Mammary epithelial cell (primary cell): ENCODE measurements at regions not wholly inside any gene's neighbourhood (a gene's known extent, or its start where the extent isn't known, plus 50 kb on each side); places are given as distances from the start of the nearest gene placed in this dataset.

Experiments
- EZH2 ChIP-seq: IDR thresholded peaks from 2 replicates; pipeline ENCODE4 v1.6.1; 2012; ENCODE audit warnings: low read length, inconsistent platforms, borderline replicate concordance
- TF ChIP-seq, protein P1 (sequence below), 2 donors: IDR thresholded peaks in 1 of 2; conservative IDR thresholded peaks in 1 of 2; 2 replicates each; pipeline ENCODE4 v1.5.1; 2011 to 2012; ENCODE audit warnings: inconsistent platforms in 2 of 2, low read length in 2 of 2, mild to moderate bottlenecking in 2 of 2, control low read depth in 1 of 2, low read depth in 1 of 2; ENCODE audit not compliant: insufficient read depth in 1 of 2; ENCODE audit errors: extremely low read depth in 1 of 2

DNA sequence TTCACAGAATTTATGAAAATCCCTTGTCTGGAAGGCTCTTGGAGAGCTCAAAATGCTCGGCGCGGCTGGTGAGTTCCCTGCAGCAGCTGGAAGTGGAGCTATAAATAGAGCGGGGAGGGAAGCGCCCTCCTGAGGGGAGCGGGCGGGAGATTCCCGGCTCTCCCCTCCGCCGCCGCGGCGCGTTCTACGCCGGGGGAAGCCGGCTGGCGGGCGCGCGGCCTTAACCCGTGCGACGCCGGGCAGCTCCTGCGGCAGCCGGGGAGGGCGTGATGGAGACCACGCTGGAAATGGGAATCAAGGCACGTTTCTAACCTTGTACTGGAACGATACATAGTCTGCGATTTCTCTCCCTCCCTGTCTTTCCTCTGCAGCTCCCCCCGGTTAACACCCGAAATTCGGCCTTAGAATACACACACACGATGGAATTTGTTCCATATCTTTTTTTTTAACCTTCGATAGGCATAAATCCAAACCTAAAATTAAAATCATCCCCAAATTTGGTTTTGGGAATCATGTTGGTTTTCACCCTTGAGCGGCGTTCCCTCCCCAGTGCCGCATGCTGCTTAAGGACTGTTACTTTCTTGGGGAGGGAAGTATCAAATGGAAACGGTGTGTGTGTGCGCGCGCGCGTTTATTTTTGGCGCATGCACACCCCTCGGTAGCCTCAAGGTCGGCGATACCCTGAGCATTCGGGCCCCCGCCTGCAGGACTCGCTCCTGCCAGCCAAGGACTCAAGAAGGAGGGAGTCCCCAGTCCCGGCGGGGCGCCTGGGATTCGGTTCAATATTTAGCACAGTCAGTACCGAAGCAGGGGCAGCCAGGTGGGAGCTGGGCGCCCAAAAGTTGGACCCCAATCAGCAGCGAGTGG, 306.3 kb upstream of the KCNN2 start:
- TF ChIP-seq, protein P1, sequence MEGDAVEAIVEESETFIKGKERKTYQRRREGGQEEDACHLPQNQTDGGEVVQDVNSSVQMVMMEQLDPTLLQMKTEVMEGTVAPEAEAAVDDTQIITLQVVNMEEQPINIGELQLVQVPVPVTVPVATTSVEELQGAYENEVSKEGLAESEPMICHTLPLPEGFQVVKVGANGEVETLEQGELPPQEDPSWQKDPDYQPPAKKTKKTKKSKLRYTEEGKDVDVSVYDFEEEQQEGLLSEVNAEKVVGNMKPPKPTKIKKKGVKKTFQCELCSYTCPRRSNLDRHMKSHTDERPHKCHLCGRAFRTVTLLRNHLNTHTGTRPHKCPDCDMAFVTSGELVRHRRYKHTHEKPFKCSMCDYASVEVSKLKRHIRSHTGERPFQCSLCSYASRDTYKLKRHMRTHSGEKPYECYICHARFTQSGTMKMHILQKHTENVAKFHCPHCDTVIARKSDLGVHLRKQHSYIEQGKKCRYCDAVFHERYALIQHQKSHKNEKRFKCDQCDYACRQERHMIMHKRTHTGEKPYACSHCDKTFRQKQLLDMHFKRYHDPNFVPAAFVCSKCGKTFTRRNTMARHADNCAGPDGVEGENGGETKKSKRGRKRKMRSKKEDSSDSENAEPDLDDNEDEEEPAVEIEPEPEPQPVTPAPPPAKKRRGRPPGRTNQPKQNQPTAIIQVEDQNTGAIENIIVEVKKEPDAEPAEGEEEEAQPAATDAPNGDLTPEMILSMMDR (conservative IDR thresholded peaks at IDR 0.05 in 1 of 2, IDR thresholded peaks at IDR 0.05 in 1 of 2; ENCODE audit: extremely low read depth in 1 of 2, insufficient read depth in 1 of 2, low read depth in 1 of 2, low read length in 2 of 2), result no peak
- peak; percentile 24 for TF ChIP-seq EZH2
